EL (cell line): ENCODE measurements at regions not wholly inside any gene's neighbourhood (a gene's known extent, or its start where the extent isn't known, plus 50 kb on each side); places are given as distances from the start of the nearest gene placed in this dataset.

ENCODE experiments used
- DNase-seq: peaks from one replicate; pipeline ENCODE4 v3.0.0-alpha.2; 2016

- DNase-seq = peak; percentile 47
These were observed 95.0 kb downstream of the TEX35 start for GRCh38 chr1:178607718-178608408.

- DNase-seq = peak; percentile 83
These were observed 96.1 kb downstream of the TEX35 start for GRCh38 chr1:178609015-178609414.

- peak; percentile 95 for DNase-seq
These were observed 97.9 kb downstream of the TEX35 start for GRCh38 chr1:178610690-178611410.

GRCh38 chr1:178612261-178612660 is 99.4 kb downstream of the TEX35 start:
- DNase-seq = peak; percentile 81

GRCh38 chr1:178613271-178613945 is 100.5 kb downstream of the TEX35 start:
- DNase-seq = no peak

GRCh38 chr1:178614286-178614685 is 101.4 kb downstream of the TEX35 start:
- DNase-seq = no peak

- no peak for DNase-seq
These were observed 105.8 kb upstream of the RALGPS2 start for GRCh38 chr1:178619042-178619927.

- DNase-seq = no peak
These were observed 104.2 kb upstream of the RALGPS2 start for GRCh38 chr1:178620584-178621475.

GRCh38 chr1:178621822-178622221 is 103.2 kb upstream of the RALGPS2 start:
- no peak for DNase-seq

GRCh38 chr1:178625695-178626094 is 99.3 kb upstream of the RALGPS2 start:
- DNase-seq = no peak

GRCh38 chr1:178627037-178627436 is 98.0 kb upstream of the RALGPS2 start:
- peak; percentile 36 for DNase-seq

- DNase-seq = no peak
These were observed 96.3 kb upstream of the RALGPS2 start for GRCh38 chr1:178628637-178629251.

GRCh38 chr1:178629252-178630154 is 95.5 kb upstream of the RALGPS2 start:
- peak; percentile 90 for DNase-seq

GRCh38 chr1:178630417-178630816 is 94.6 kb upstream of the RALGPS2 start:
- DNase-seq = no peak

- peak; percentile 49 for DNase-seq
These were observed 92.4 kb upstream of the RALGPS2 start for GRCh38 chr1:178632653-178633052.

- peak; percentile 86 for DNase-seq
These were observed 92.0 kb upstream of the RALGPS2 start for GRCh38 chr1:178633056-178633455.

- peak; percentile 82 for DNase-seq
These were observed 90.6 kb upstream of the RALGPS2 start for GRCh38 chr1:178634445-178634844.

- DNase-seq = no peak
These were observed 87.2 kb upstream of the RALGPS2 start for GRCh38 chr1:178637841-178638240.

GRCh38 chr1:178639326-178639725 is 85.7 kb upstream of the RALGPS2 start:
- no peak for DNase-seq

- DNase-seq = no peak
These were observed 82.8 kb upstream of the RALGPS2 start for GRCh38 chr1:178642282-178642681.
